SK-N-SH treated with all-trans-retinoic acid at 6 μM for 48 hours (cell line): ENCODE measurements at regions not wholly inside any gene's neighbourhood (a gene's known extent, or its start where the extent isn't known, plus 50 kb on each side); places are given as distances from the start of the nearest gene placed in this dataset.
"Not testable (repeated sequence)": the region's sequence is repeated elsewhere in the genome, so short reads cannot be mapped to it uniquely, and the experiment has no call there.

Experiments
- ATAC-seq: fragments of 200-7000 bp; cut with Tn5 transposase; 3 replicates; pipeline ENCODE4 v1.9.1; 2020; ENCODE audit warnings: mild to moderate bottlenecking, moderate library complexity
- ARNTL ChIP-seq: fragments of 450-650 bp; formaldehyde crosslinking; IDR thresholded peaks from 2 replicates; pipeline ENCODE4 v1.5.0; 2020; ENCODE audit warnings: low read depth, mild to moderate bottlenecking, moderate library complexity, borderline replicate concordance
- BACH2 ChIP-seq: fragments of 250-450 bp; sonication (Bioruptor Pico); IDR thresholded peaks from 2 replicates; pipeline ENCODE4 v1.9.0; 2021; ENCODE audit warnings: mild to moderate bottlenecking, borderline replicate concordance
- CSDC2 ChIP-seq: fragments of 250-450 bp; sonication (Bioruptor Pico); IDR thresholded peaks from 2 replicates; pipeline ENCODE4 v1.5.0; 2020; ENCODE audit warnings: mild to moderate bottlenecking, moderate library complexity
- ESRRG ChIP-seq: fragments of 250-450 bp; sonication (Bioruptor Pico); IDR thresholded peaks from 2 replicates; pipeline ENCODE4 v1.6.1; 2021; ENCODE audit warnings: mild to moderate bottlenecking
- GLIS3 ChIP-seq: fragments of 250-450 bp; sonication (Bioruptor Pico); IDR thresholded peaks from 2 replicates; pipeline ENCODE4 v1.5.0; 2020; ENCODE audit warnings: mild to moderate bottlenecking, moderate library complexity
- ISL1 ChIP-seq: fragments of 250-450 bp; sonication (Bioruptor Pico); IDR thresholded peaks from 2 replicates; pipeline ENCODE4 v2.1.2; 2022; ENCODE audit warnings: mild to moderate bottlenecking, moderate library complexity
- OSR1 ChIP-seq: fragments of 250-450 bp; sonication (Bioruptor Pico); IDR thresholded peaks from 2 replicates; pipeline ENCODE4 v1.8.0; 2022; ENCODE audit warnings: moderate library complexity, mild to moderate bottlenecking, inconsistent platforms
- PPARA ChIP-seq: fragments of 250-450 bp; sonication (Bioruptor Pico); IDR thresholded peaks from 2 replicates; pipeline ENCODE4 v1.5.0; 2020; ENCODE audit warnings: mild to moderate bottlenecking, borderline replicate concordance
- RARB ChIP-seq: fragments of 250-450 bp; sonication (Bioruptor Pico); IDR thresholded peaks from 2 replicates; pipeline ENCODE4 v1.8.0; 2021; ENCODE audit warnings: mild to moderate bottlenecking, moderate library complexity
- SNAI2 ChIP-seq: fragments of 250-450 bp; sonication (Bioruptor Pico); IDR thresholded peaks from 2 replicates; pipeline ENCODE4 v1.5.0; 2020; ENCODE audit warnings: mild to moderate bottlenecking, moderate library complexity
- TCF4 ChIP-seq: fragments of 250-450 bp; sonication (Bioruptor Pico); IDR thresholded peaks from 2 replicates; pipeline ENCODE4 v1.8.0; 2021; ENCODE audit warnings: mild to moderate bottlenecking, moderate library complexity, borderline replicate concordance
- ZFP3 ChIP-seq: fragments of 250-450 bp; sonication (Bioruptor Pico); IDR thresholded peaks from 2 replicates; pipeline ENCODE4 v1.5.0; 2020; ENCODE audit warnings: mild to moderate bottlenecking, moderate library complexity
- ZFP30 ChIP-seq: fragments of 450-650 bp; formaldehyde crosslinking; IDR thresholded peaks from 2 replicates; pipeline ENCODE4 v1.5.0; 2022; ENCODE audit warnings: mild to moderate bottlenecking, moderate library complexity
- ZNF70 ChIP-seq: fragments of 450-650 bp; formaldehyde crosslinking; IDR thresholded peaks from 2 replicates; pipeline ENCODE4 v1.5.0; 2020; ENCODE audit warnings: mild to moderate bottlenecking, moderate library complexity
- ZNF8 ChIP-seq: fragments of 450-650 bp; formaldehyde crosslinking; IDR thresholded peaks from 2 replicates; pipeline ENCODE4 v1.5.0; 2020; ENCODE audit warnings: mild to moderate bottlenecking, moderate library complexity
- TF ChIP-seq, protein P1 (sequence below): fragments of 250-450 bp; sonication (Bioruptor Pico); IDR thresholded peaks from 2 replicates; pipeline ENCODE4 v1.8.0; 2020; ENCODE audit warnings: mild to moderate bottlenecking, moderate library complexity, borderline replicate concordance
- TF ChIP-seq, protein P2 (sequence below): fragments of 250-450 bp; sonication (Bioruptor Pico); IDR thresholded peaks from 2 replicates; pipeline ENCODE4 v1.5.0; 2020; ENCODE audit warnings: mild to moderate bottlenecking, moderate library complexity
- TF ChIP-seq, protein P3 (sequence below): fragments of 250-450 bp; sonication (Bioruptor Pico); IDR thresholded peaks from 2 replicates; pipeline ENCODE4 v1.5.1; 2021; ENCODE audit warnings: mild to moderate bottlenecking, moderate library complexity
- TF ChIP-seq, protein P4 (sequence below): fragments of 250-450 bp; sonication (Bioruptor Pico); IDR thresholded peaks from 2 replicates; pipeline ENCODE4 v1.5.1; 2020; ENCODE audit warnings: low read depth, mild to moderate bottlenecking, moderate library complexity

DNA sequence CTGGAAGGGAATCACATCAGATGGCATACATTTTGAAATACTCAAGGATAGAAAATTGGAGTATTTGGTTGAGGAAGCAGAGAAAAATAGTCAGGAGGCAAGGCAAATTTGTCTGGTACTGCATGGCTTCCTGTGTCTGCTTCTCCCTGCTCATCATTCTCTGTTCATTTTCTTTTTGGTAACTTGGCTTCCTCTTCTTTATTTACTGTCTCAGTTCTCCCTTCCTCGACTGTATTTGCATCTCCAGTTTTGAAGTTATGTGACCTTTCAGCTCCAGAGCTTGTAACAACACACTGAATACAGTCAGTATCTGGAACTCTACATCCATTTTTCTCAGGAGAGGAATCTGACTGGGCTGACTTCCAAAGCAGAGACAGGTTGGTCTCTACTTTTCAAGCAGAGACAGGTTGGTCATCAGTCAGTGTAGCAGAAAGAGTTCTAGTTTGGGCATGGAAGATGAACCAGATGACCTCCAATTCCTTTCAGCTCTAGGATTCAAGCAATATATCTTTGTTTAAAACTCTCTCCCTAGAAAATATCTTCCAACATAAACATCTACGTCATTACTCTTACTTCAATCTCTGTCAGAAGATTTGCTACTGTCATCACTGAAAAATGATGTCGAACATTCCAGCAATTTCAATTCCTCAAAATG lies 571.2 kb downstream of the ADGRL2 start:
- TF ChIP-seq ISL1 (CRISPR knock-in tag) (peak; percentile 59), SNAI2 (CRISPR knock-in tag) (no peak), ZNF8 (CRISPR knock-in tag) (no peak)
- ATAC-seq: no peak

DNA sequence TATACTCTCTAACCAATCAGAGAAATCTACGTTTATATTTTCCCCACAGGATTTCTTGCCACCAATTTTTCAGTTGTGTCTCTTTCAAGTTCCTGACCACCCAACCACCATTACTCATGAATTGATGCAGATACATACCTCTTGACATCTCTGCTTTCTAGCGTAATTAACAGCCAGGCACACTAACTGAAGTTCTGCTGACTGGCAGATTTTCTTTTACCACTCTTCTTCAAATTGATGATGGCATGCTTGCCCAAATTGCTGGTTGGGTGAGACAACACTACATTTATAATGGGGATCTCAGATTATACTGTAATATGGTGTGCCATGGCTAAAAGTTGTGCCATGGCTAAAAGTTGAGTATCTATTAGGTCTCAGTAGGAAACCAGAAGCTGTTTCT lies 566.7 kb downstream of the ADGRL2 start:
- TF ChIP-seq GLIS3 (CRISPR knock-in tag) (no peak), ZFP3 (CRISPR knock-in tag) (no peak), RARB (CRISPR knock-in tag) (no peak), TCF4 (CRISPR knock-in tag) (no peak), ARNTL (CRISPR knock-in tag) (no peak), ESRRG (CRISPR knock-in tag) (no peak), SNAI2 (CRISPR knock-in tag) (no peak), ISL1 (CRISPR knock-in tag) (no peak), OSR1 (CRISPR knock-in tag) (no peak)
- TF ChIP-seq, protein P1, sequence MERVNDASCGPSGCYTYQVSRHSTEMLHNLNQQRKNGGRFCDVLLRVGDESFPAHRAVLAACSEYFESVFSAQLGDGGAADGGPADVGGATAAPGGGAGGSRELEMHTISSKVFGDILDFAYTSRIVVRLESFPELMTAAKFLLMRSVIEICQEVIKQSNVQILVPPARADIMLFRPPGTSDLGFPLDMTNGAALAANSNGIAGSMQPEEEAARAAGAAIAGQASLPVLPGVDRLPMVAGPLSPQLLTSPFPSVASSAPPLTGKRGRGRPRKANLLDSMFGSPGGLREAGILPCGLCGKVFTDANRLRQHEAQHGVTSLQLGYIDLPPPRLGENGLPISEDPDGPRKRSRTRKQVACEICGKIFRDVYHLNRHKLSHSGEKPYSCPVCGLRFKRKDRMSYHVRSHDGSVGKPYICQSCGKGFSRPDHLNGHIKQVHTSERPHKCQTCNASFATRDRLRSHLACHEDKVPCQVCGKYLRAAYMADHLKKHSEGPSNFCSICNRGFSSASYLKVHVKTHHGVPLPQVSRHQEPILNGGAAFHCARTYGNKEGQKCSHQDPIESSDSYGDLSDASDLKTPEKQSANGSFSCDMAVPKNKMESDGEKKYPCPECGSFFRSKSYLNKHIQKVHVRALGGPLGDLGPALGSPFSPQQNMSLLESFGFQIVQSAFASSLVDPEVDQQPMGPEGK (CRISPR knock-in tag): no peak
- TF ChIP-seq, protein P2, sequence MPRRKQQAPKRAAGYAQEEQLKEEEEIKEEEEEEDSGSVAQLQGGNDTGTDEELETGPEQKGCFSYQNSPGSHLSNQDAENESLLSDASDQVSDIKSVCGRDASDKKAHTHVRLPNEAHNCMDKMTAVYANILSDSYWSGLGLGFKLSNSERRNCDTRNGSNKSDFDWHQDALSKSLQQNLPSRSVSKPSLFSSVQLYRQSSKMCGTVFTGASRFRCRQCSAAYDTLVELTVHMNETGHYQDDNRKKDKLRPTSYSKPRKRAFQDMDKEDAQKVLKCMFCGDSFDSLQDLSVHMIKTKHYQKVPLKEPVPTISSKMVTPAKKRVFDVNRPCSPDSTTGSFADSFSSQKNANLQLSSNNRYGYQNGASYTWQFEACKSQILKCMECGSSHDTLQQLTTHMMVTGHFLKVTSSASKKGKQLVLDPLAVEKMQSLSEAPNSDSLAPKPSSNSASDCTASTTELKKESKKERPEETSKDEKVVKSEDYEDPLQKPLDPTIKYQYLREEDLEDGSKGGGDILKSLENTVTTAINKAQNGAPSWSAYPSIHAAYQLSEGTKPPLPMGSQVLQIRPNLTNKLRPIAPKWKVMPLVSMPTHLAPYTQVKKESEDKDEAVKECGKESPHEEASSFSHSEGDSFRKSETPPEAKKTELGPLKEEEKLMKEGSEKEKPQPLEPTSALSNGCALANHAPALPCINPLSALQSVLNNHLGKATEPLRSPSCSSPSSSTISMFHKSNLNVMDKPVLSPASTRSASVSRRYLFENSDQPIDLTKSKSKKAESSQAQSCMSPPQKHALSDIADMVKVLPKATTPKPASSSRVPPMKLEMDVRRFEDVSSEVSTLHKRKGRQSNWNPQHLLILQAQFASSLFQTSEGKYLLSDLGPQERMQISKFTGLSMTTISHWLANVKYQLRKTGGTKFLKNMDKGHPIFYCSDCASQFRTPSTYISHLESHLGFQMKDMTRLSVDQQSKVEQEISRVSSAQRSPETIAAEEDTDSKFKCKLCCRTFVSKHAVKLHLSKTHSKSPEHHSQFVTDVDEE (CRISPR knock-in tag): no peak
- TF ChIP-seq, protein P3, sequence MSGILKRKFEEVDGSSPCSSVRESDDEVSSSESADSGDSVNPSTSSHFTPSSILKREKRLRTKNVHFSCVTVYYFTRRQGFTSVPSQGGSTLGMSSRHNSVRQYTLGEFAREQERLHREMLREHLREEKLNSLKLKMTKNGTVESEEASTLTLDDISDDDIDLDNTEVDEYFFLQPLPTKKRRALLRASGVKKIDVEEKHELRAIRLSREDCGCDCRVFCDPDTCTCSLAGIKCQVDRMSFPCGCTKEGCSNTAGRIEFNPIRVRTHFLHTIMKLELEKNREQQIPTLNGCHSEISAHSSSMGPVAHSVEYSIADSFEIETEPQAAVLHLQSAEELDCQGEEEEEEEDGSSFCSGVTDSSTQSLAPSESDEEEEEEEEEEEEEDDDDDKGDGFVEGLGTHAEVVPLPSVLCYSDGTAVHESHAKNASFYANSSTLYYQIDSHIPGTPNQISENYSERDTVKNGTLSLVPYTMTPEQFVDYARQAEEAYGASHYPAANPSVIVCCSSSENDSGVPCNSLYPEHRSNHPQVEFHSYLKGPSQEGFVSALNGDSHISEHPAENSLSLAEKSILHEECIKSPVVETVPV: no peak
- TF ChIP-seq, protein P4, sequence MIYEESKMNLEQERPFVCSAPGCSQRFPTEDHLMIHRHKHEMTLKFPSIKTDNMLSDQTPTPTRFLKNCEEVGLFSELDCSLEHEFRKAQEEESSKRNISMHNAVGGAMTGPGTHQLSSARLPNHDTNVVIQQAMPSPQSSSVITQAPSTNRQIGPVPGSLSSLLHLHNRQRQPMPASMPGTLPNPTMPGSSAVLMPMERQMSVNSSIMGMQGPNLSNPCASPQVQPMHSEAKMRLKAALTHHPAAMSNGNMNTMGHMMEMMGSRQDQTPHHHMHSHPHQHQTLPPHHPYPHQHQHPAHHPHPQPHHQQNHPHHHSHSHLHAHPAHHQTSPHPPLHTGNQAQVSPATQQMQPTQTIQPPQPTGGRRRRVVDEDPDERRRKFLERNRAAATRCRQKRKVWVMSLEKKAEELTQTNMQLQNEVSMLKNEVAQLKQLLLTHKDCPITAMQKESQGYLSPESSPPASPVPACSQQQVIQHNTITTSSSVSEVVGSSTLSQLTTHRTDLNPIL (CRISPR knock-in tag): no peak
- ATAC-seq: no peak

DNA sequence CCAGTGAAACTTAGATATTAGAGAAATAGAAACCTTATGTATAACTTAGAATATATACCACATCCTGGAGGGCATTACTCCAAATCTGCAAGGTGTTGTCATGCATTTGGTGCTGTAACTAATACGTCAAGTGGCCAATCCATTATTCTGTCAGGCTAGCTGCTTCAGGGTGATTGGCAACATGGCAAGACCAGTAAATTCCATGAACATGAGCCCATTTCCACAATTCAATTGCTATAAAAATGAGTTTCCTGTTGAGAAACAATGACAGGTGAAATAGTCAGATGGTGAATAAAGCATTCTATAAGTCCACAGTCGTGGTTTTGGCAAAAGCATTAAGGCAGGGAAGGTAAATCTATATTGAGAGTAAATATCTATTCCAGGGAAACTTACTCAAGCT lies 566.0 kb downstream of the ADGRL2 start:
- ATAC-seq: no peak
- TF ChIP-seq CSDC2 (CRISPR knock-in tag) (no peak), RARB (CRISPR knock-in tag) (no peak), ESRRG (CRISPR knock-in tag) (no peak), SNAI2 (CRISPR knock-in tag) (no peak), ZNF8 (CRISPR knock-in tag) (no peak), PPARA (CRISPR knock-in tag) (no peak), ZFP30 (CRISPR knock-in tag) (no peak), BACH2 (CRISPR knock-in tag) (no peak), ZNF70 (CRISPR knock-in tag) (no peak), ISL1 (CRISPR knock-in tag) (no peak)
- TF ChIP-seq, protein P4 (CRISPR knock-in tag): no peak

DNA sequence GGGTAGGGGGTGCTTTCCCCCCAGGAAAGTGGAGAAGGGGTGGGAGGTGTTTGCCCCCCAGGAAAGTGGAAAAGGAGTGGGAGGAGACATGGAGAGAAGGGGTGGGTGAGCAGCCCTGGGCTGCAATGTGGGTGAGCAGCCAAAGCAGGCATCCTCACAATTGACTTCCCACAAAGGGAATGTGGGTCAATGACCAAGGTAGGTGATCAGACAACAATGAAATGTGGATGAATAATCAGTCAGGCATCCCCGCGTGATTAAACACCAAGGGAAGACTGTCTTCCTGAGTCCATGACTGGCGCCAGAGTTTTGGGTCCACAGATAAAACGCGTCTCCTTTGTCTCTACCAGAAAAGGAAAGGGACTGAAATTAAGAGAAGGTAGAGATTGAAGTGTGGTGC lies 558.8 kb downstream of the ADGRL2 start:
- ATAC-seq: not testable (repeated sequence)

DNA sequence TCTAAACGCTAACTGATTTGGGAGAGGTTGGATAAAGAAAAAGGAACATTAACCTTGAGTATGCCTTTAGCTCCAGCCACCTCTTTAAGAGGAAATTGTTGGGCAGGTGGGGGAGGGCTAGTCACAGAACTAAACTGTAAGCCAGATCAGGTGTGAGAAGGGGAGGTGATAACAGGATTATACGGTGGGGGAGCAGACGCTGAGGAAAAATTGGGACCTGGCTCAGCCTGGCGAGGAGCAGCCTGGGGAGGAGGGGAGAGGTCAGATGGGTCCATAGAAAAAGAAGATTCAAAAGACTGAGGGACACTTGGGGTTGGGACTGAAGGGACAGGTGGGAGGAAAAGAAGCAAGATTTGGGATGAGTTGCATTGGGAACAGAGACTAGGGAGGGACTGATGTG lies 558.0 kb downstream of the ADGRL2 start:
- not testable (repeated sequence) for ATAC-seq

DNA sequence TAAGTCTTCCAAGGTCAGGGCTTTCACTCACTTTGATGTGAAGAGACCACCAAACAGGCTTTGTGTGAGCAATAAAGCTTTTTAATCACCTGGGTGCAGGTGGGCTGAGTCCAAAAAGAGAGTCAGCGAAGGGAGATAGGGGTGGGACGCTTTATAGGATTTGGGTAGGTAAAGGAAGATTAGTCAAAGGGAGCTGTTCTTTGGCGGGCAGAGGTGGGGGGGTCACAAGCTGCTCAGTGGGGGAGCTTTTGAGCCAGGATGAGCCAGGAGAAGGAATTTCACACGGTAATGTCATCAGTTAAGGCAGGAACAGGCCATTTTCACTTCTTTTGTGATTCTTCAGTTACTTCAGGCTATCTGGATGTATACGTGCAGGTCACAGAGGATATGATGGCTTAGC lies 553.8 kb downstream of the ADGRL2 start:
- ATAC-seq: not testable (repeated sequence)
